ENCODE measurements at regions not wholly inside any gene's neighbourhood (a gene's known extent, or its start where the extent isn't known, plus 50 kb on each side); places are given as distances from the start of the nearest gene placed in this dataset.

GRCh38 chr7:70883750-70884439, 248.0 kb upstream of the GALNT17 start:
- H3K36me3 Mint-ChIP-seq (ENCODE audit: low read depth), result no peaks in the 10 kb centered on the region
- H3K27ac Mint-ChIP-seq, result no peak overlapping the region
- H3K4me1 Mint-ChIP-seq (ENCODE audit: low read depth), result no peaks in the 10 kb centered on the region
- no peak for DNase-seq
- CTCF ChIA-PET, result no interaction called here
- TF ChIP-seq, protein P1, sequence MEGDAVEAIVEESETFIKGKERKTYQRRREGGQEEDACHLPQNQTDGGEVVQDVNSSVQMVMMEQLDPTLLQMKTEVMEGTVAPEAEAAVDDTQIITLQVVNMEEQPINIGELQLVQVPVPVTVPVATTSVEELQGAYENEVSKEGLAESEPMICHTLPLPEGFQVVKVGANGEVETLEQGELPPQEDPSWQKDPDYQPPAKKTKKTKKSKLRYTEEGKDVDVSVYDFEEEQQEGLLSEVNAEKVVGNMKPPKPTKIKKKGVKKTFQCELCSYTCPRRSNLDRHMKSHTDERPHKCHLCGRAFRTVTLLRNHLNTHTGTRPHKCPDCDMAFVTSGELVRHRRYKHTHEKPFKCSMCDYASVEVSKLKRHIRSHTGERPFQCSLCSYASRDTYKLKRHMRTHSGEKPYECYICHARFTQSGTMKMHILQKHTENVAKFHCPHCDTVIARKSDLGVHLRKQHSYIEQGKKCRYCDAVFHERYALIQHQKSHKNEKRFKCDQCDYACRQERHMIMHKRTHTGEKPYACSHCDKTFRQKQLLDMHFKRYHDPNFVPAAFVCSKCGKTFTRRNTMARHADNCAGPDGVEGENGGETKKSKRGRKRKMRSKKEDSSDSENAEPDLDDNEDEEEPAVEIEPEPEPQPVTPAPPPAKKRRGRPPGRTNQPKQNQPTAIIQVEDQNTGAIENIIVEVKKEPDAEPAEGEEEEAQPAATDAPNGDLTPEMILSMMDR (IDR thresholded peaks at IDR 0.05), result no peak
- no peaks in the 10 kb centered on the region for H3K27me3 Mint-ChIP-seq
- no peak for ATAC-seq
- POLR2A ChIA-PET, result no interaction called here
- no peak overlapping the region for H3K4me3 Mint-ChIP-seq
- H3K9me3 Mint-ChIP-seq, result peaks cover 8% of the 10 kb centered on the region
- intact Hi-C loops (cut with micrococcal nuclease), result no loop called here

DNA sequence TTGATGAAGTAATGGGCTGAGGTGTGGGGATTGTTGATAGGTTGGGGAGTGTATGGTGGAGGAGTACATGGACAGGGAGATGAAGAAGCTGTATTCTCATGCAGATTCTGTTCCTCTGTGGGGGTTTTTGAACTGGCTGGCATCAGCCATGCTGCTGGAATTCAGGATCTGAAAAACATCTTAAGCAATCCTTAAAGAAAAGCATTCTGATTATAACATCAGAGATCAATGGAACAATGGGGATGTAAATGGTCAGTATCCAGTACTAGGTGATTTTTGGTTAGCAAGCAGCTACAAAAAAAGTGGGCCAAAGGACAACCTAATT, 247.5 kb upstream of the GALNT17 start:
- ChIA-PET CTCF (no interaction called here), POLR2A (no interaction called here)
- H3K27ac Mint-ChIP-seq, result no peak overlapping the region
- intact Hi-C loops (cut with micrococcal nuclease), result no loop called here
- H3K27me3 Mint-ChIP-seq, result no peaks in the 10 kb centered on the region
- no peaks in the 10 kb centered on the region for H3K36me3 Mint-ChIP-seq (ENCODE audit: low read depth)
- H3K4me1 Mint-ChIP-seq (ENCODE audit: low read depth), result no peaks in the 10 kb centered on the region
- H3K9me3 Mint-ChIP-seq, result peaks cover 8% of the 10 kb centered on the region
- no peak for DNase-seq
- H3K4me3 Mint-ChIP-seq, result no peak overlapping the region
- TF ChIP-seq, protein P1 (IDR thresholded peaks at IDR 0.05), result no peak
- no peak for ATAC-seq

- no peak for DNase-seq
- Mint-ChIP-seq H3K9me3 (peaks cover 8% of the 10 kb centered on the region), H3K27ac (no peak overlapping the region), H3K4me1 (ENCODE audit: low read depth) (no peaks in the 10 kb centered on the region), H3K4me3 (no peak overlapping the region), H3K36me3 (ENCODE audit: low read depth) (no peaks in the 10 kb centered on the region), H3K27me3 (no peaks in the 10 kb centered on the region)
- no peak for ATAC-seq
- CTCF ChIA-PET, result no interaction called here
- TF ChIP-seq, protein P1 (IDR thresholded peaks at IDR 0.05), result no peak
- intact Hi-C loops (cut with micrococcal nuclease), result no loop called here
- POLR2A ChIA-PET, result no interaction called here
Measured at GRCh38 chr7:70884809-70885208, 247.1 kb upstream of the GALNT17 start.

DNA sequence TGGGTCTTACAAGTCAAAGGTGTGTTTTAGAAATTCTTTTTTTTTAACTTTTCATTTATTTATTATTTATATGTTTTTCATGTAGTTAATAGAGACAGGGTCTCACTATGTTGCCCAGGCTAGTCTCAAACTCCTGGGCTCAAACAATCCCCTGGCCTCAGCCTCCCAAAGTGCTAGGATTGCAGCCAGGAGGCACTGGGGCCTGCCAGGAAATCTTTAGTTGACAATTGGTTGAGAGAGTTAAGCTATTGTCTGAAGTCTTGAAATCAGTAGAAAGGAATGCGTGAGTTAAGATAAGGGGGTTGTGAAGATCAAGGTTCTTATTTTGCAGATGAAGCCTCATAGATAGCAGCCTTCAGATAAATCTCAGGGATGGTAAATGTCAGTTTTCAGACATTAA, 245.4 kb upstream of the GALNT17 start:
- Mint-ChIP-seq H3K4me3 (no peak overlapping the region), H3K36me3 (ENCODE audit: low read depth) (no peaks in the 10 kb centered on the region), H3K9me3 (peaks cover 8% of the 10 kb centered on the region), H3K4me1 (ENCODE audit: low read depth) (no peaks in the 10 kb centered on the region), H3K27ac (no peak overlapping the region), H3K27me3 (no peaks in the 10 kb centered on the region)
- ATAC-seq, result no peak
- TF ChIP-seq, protein P1 (IDR thresholded peaks at IDR 0.05), result no peak
- intact Hi-C loops (cut with micrococcal nuclease), result no loop called here
- CTCF ChIA-PET, result no interaction called here
- POLR2A ChIA-PET, result no interaction called here
- DNase-seq, result no peak

GRCh38 chr7:70887186-70887585, 244.8 kb upstream of the GALNT17 start:
- TF ChIP-seq, protein P1 (IDR thresholded peaks at IDR 0.05), result no peak
- Mint-ChIP-seq H3K4me3 (no peak overlapping the region), H3K27ac (no peak overlapping the region), H3K4me1 (ENCODE audit: low read depth) (no peaks in the 10 kb centered on the region), H3K27me3 (no peaks in the 10 kb centered on the region), H3K9me3 (peaks cover 7% of the 10 kb centered on the region), H3K36me3 (ENCODE audit: low read depth) (no peaks in the 10 kb centered on the region)
- ChIA-PET POLR2A (no interaction called here), CTCF (no interaction called here)
- intact Hi-C loops (cut with micrococcal nuclease), result no loop called here
- no peak for DNase-seq
- no peak for ATAC-seq

Data from activated CD8-positive, alpha-beta T cell treated with anti-CD3 and anti-CD28 coated beads for 36 hours (primary cell).